Fibroblast of skin of abdomen (primary cell): ENCODE measurements at regions not wholly inside any gene's neighbourhood (a gene's known extent, or its start where the extent isn't known, plus 50 kb on each side); places are given as distances from the start of the nearest gene placed in this dataset.

Experiments used
- DNase-seq: peaks from one replicate; pipeline ENCODE4 v3.0.0-alpha.2; 2013

- DNase-seq: no peak
These were observed 133.0 kb downstream of the C11orf87 start for GRCh38 chr11:109554951-109555350.

GRCh38 chr11:109564241-109564640 is 142.3 kb downstream of the C11orf87 start:
- no peak for DNase-seq

- no peak for DNase-seq
These were observed 160.5 kb downstream of the C11orf87 start for GRCh38 chr11:109582470-109582869.

GRCh38 chr11:109584001-109584972 is 162.3 kb downstream of the C11orf87 start:
- DNase-seq: peak; percentile 4

GRCh38 chr11:109586789-109587188 is 164.8 kb downstream of the C11orf87 start:
- DNase-seq: no peak

- DNase-seq: no peak
These were observed 168.8 kb downstream of the C11orf87 start for GRCh38 chr11:109590782-109591181.

GRCh38 chr11:109597336-109597735 is 175.3 kb downstream of the C11orf87 start:
- no peak for DNase-seq

GRCh38 chr11:109604481-109605400 is 182.8 kb downstream of the C11orf87 start:
- peak; percentile 25 for DNase-seq

GRCh38 chr11:109606256-109606655 is 184.3 kb downstream of the C11orf87 start:
- no peak for DNase-seq

GRCh38 chr11:109609454-109610185 is 187.6 kb downstream of the C11orf87 start:
- DNase-seq: no peak

- DNase-seq: no peak
These were observed 190.5 kb downstream of the C11orf87 start for GRCh38 chr11:109612496-109612895.

GRCh38 chr11:109619498-109619897 is 197.5 kb downstream of the C11orf87 start:
- no peak for DNase-seq

GRCh38 chr11:109629734-109630133 is 207.7 kb downstream of the C11orf87 start:
- no peak for DNase-seq

- peak; percentile 54 for DNase-seq
These were observed 219.6 kb downstream of the C11orf87 start for GRCh38 chr11:109641549-109641948.

GRCh38 chr11:109644152-109644551 is 222.2 kb downstream of the C11orf87 start:
- DNase-seq: peak; percentile 9

GRCh38 chr11:109648804-109649203 is 226.8 kb downstream of the C11orf87 start:
- DNase-seq: no peak

GRCh38 chr11:109654091-109654490 is 232.1 kb downstream of the C11orf87 start:
- DNase-seq: no peak

- DNase-seq: no peak
These were observed 236.2 kb downstream of the C11orf87 start for GRCh38 chr11:109658190-109658589.

- DNase-seq: no peak
These were observed 245.7 kb downstream of the C11orf87 start for GRCh38 chr11:109667719-109668118.

GRCh38 chr11:109668973-109669634 is 247.1 kb downstream of the C11orf87 start:
- DNase-seq: no peak

- DNase-seq: no peak
These were observed 255.2 kb downstream of the C11orf87 start for GRCh38 chr11:109677231-109677630.

- peak; percentile 3 for DNase-seq
These were observed 255.9 kb downstream of the C11orf87 start for GRCh38 chr11:109677876-109678275.
